Stomach (tissue), 4 donors: ENCODE measurements at regions not wholly inside any gene's neighbourhood (a gene's known extent, or its start where the extent isn't known, plus 50 kb on each side); places are given as distances from the start of the nearest gene placed in this dataset.

ENCODE experiments used
- CTCF ChIP-seq, 7 experiments: fragments of 450-650 bp in 4 of 7; fragments of 200-600 bp in 3 of 7; sonication (generic) in 3 of 7; IDR thresholded peaks; one replicate each; pipeline ENCODE4 v1.5.1; 2016 to 2019; ENCODE audit warnings: antibody characterized with exemption in 7 of 7, control low read depth in 2 of 7, mild to moderate bottlenecking in 1 of 7
- EP300 ChIP-seq: sonication (generic); formaldehyde crosslinking; IDR thresholded peaks from one replicate; pipeline ENCODE4 v1.6.1; 2017; ENCODE audit warnings: antibody characterized with exemption
- POLR2A ChIP-seq, 4 donors: fragments of 450-650 bp; IDR thresholded peaks; one replicate each; pipeline ENCODE4 v1.6.1; 2016; ENCODE audit warnings: antibody characterized with exemption in 4 of 4, control low read depth in 2 of 4, mild to moderate bottlenecking in 1 of 4, moderate library complexity in 1 of 4
- POLR2AphosphoS5 ChIP-seq, 3 donors: sonication (generic); formaldehyde crosslinking; IDR thresholded peaks; one replicate each; pipeline ENCODE4 v1.6.1; 2016; ENCODE audit warnings: antibody characterized with exemption in 3 of 3

- TF ChIP-seq CTCF (IDR thresholded peaks at IDR 0.05) (no peak), EP300 (no peak), POLR2A (IDR thresholded peaks at IDR 0.05) (no peak), POLR2AphosphoS5 (IDR thresholded peaks at IDR 0.05) (no peak)
Measured at GRCh38 chr10:128694851-128695725, 568.9 kb upstream of the MKI67 start.
